ENCODE measurements at regions not wholly inside any gene's neighbourhood (a gene's known extent, or its start where the extent isn't known, plus 50 kb on each side); places are given as distances from the start of the nearest gene placed in this dataset.

DNA sequence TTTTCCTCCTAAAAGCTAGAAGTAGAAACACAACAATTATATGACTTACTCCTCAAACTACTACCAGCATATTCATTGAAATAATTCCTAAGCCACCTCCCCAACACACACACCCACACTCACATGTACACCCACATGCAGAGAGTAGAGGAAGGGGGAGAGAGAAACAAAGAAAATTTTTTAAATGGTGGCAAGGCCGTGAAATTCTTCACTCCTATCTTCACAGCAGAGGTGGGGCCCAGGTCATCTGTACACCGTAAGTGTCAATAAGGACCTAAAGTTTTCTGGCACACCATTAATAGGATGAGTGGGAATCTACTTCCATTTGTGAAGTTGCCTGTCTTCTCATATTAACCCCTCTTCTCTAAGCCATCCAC lies 73.9 kb upstream of the EGLN3 start (continued):
- TF ChIP-seq, protein P1, sequence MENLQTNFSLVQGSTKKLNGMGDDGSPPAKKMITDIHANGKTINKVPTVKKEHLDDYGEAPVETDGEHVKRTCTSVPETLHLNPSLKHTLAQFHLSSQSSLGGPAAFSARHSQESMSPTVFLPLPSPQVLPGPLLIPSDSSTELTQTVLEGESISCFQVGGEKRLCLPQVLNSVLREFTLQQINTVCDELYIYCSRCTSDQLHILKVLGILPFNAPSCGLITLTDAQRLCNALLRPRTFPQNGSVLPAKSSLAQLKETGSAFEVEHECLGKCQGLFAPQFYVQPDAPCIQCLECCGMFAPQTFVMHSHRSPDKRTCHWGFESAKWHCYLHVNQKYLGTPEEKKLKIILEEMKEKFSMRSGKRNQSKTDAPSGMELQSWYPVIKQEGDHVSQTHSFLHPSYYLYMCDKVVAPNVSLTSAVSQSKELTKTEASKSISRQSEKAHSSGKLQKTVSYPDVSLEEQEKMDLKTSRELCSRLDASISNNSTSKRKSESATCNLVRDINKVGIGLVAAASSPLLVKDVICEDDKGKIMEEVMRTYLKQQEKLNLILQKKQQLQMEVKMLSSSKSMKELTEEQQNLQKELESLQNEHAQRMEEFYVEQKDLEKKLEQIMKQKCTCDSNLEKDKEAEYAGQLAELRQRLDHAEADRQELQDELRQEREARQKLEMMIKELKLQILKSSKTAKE (CRISPR knock-in tag; IDR thresholded peaks at IDR 0.05; ENCODE audit: borderline replicate concordance) = peak; percentile 40; the same call in 1 of the 2 replicates
- TF ChIP-seq ZNF720 (CRISPR knock-in tag; IDR thresholded peaks at IDR 0.05) (no peak), TOE1 (CRISPR knock-in tag; IDR thresholded peaks at IDR 0.05) (peak; percentile 46; the same call in 1 of the 2 replicates), KLF6 (CRISPR knock-in tag; IDR thresholded peaks at IDR 0.05) (0 out of 2 replicates have a peak, but pooled peaks have one; percentile 32), ZNF335 (CRISPR knock-in tag; IDR thresholded peaks at IDR 0.05) (peak; percentile 55; the same call in 1 of the 2 replicates), SOX13 (IDR thresholded peaks at IDR 0.05) (no peak), SOX13 (CRISPR knock-in tag; conservative IDR thresholded peaks at IDR 0.05 in 1 of 2, IDR thresholded peaks at IDR 0.05 in 1 of 2) (0 out of 4 replicates have a peak, but pooled peaks of 1 of the 2 experiments have one; percentile 17), DMAP1 (CRISPR knock-in tag; IDR thresholded peaks at IDR 0.05) (peak; percentile 50), NR1H2 (CRISPR knock-in tag; IDR thresholded peaks at IDR 0.05; ENCODE audit: borderline replicate concordance, low read depth) (no peak), SIX4 (CRISPR knock-in tag; IDR thresholded peaks at IDR 0.05) (no peak), ZFP90 (CRISPR knock-in tag; IDR thresholded peaks at IDR 0.05; ENCODE audit: borderline replicate concordance) (0 out of 2 replicates have a peak, but pooled peaks have one; percentile 48), CHD4 (IDR thresholded peaks at IDR 0.05; ENCODE audit: borderline replicate concordance, low read length) (peak; percentile 58), MED1 (CRISPR knock-in tag; IDR thresholded peaks at IDR 0.05) (0 out of 2 replicates have a peak, but pooled peaks have one; percentile 20), ZNF326 (CRISPR knock-in tag; IDR thresholded peaks at IDR 0.05; ENCODE audit: borderline replicate concordance) (0 out of 2 replicates have a peak, but pooled peaks have one; percentile 43), CBFB (CRISPR knock-in tag; IDR thresholded peaks at IDR 0.05) (0 out of 2 replicates have a peak, but pooled peaks have one; percentile 6), ZNF605 (CRISPR knock-in tag; IDR thresholded peaks at IDR 0.05) (no peak), KLF12 (CRISPR knock-in tag; IDR thresholded peaks at IDR 0.05; ENCODE audit: borderline replicate concordance) (peak; percentile 68; the same call in 1 of the 2 replicates), ZNF746 (CRISPR knock-in tag; IDR thresholded peaks at IDR 0.05) (no peak), SP5 (CRISPR knock-in tag; IDR thresholded peaks at IDR 0.05; ENCODE audit: borderline replicate concordance, low read depth) (0 out of 2 replicates have a peak, but pooled peaks have one; percentile 13), ZNF101 (CRISPR knock-in tag; IDR thresholded peaks at IDR 0.05; ENCODE audit: borderline replicate concordance, low read depth) (0 out of 2 replicates have a peak, but pooled peaks have one; percentile 5), TAF1 (CRISPR knock-in tag; IDR thresholded peaks at IDR 0.05) (0 out of 2 replicates have a peak, but pooled peaks have one; percentile 13), MTF2 (CRISPR knock-in tag; IDR thresholded peaks at IDR 0.05; ENCODE audit: borderline replicate concordance) (0 out of 2 replicates have a peak, but pooled peaks have one; percentile 47), ZBTB38 (CRISPR knock-in tag; IDR thresholded peaks at IDR 0.05) (peak; percentile 46; the same call in 1 of the 2 replicates), HOXA3 (CRISPR knock-in tag; IDR thresholded peaks at IDR 0.05) (0 out of 2 replicates have a peak, but pooled peaks have one; percentile 11), FOXK2 (IDR thresholded peaks at IDR 0.05) (0 out of 2 replicates have a peak, but pooled peaks have one; percentile 3), ZNF713 (CRISPR knock-in tag; IDR thresholded peaks at IDR 0.05) (no peak), ZNF816 (CRISPR knock-in tag; IDR thresholded peaks at IDR 0.05; ENCODE audit: borderline replicate concordance) (peak; percentile 25; the same call in 1 of the 2 replicates)
- TF ChIP-seq, protein P2, sequence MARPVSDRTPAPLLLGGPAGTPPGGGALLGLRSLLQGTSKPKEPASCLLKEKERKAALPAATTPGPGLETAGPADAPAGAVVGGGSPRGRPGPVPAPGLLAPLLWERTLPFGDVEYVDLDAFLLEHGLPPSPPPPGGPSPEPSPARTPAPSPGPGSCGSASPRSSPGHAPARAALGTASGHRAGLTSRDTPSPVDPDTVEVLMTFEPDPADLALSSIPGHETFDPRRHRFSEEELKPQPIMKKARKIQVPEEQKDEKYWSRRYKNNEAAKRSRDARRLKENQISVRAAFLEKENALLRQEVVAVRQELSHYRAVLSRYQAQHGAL (CRISPR knock-in tag; IDR thresholded peaks at IDR 0.05; ENCODE audit: not compliant biosample characterization) = no peak
- TF ChIP-seq, protein P3, sequence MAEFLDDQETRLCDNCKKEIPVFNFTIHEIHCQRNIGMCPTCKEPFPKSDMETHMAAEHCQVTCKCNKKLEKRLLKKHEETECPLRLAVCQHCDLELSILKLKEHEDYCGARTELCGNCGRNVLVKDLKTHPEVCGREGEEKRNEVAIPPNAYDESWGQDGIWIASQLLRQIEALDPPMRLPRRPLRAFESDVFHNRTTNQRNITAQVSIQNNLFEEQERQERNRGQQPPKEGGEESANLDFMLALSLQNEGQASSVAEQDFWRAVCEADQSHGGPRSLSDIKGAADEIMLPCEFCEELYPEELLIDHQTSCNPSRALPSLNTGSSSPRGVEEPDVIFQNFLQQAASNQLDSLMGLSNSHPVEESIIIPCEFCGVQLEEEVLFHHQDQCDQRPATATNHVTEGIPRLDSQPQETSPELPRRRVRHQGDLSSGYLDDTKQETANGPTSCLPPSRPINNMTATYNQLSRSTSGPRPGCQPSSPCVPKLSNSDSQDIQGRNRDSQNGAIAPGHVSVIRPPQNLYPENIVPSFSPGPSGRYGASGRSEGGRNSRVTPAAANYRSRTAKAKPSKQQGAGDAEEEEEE (CRISPR knock-in tag; IDR thresholded peaks at IDR 0.05; ENCODE audit: borderline replicate concordance) = 0 out of 2 replicates have a peak, but pooled peaks have one; percentile 24

Measured in HepG2 (cell line).